AG09309 (cell line): ENCODE measurements at regions not wholly inside any gene's neighbourhood (a gene's known extent, or its start where the extent isn't known, plus 50 kb on each side); places are given as distances from the start of the nearest gene placed in this dataset.
A peak's percentile ranks its signal among the peaks of the same experiment; 100 is the strongest.
"Not testable (repeated sequence)": the region's sequence is repeated elsewhere in the genome, so short reads cannot be mapped to it uniquely, and the experiment has no call there.

Experiments
- DNase-seq: peaks from one replicate; pipeline ENCODE4 v3.0.0-alpha.2; 2010; ENCODE audit warnings: low read depth
- H3K4me3 ChIP-seq: 2 replicates; pipeline ENCODE4 v1.5.1; 2011; ENCODE audit warnings: mild to moderate bottlenecking, low read depth, low read length, moderate library complexity; ENCODE audit not compliant: control insufficient read depth
- CTCF ChIP-seq: IDR thresholded peaks from 2 replicates; pipeline ENCODE4 v1.5.1; 2011; ENCODE audit warnings: mild to moderate bottlenecking, low read depth, low read length, inconsistent platforms; ENCODE audit not compliant: insufficient read depth, control insufficient read depth; ENCODE audit errors: missing control alignments

GRCh38 chr13:98075048-98075447, 67.8 kb upstream of the FARP1 start:
- no peak overlapping the region for H3K4me3 ChIP-seq
- DNase-seq: no peak
- TF ChIP-seq CTCF: no peak

GRCh38 chr13:98076309-98076708, 66.6 kb upstream of the FARP1 start:
- H3K4me3 ChIP-seq: not testable (repeated sequence)

GRCh38 chr13:98080280-98080679, 62.6 kb upstream of the FARP1 start:
- DNase-seq: no peak
- no peak overlapping the region for H3K4me3 ChIP-seq
- TF ChIP-seq CTCF: no peak

More at GRCh38 chr13:98076309-98076708, 66.6 kb upstream of the FARP1 start:
- DNase-seq: not testable (repeated sequence)

GRCh38 chr13:98083507-98083906, 59.4 kb upstream of the FARP1 start:
- no peak overlapping the region for H3K4me3 ChIP-seq
- TF ChIP-seq CTCF: peak; percentile 9
- peak; percentile 91 for DNase-seq

- no peak for TF ChIP-seq CTCF
These were observed 59.0 kb upstream of the FARP1 start for GRCh38 chr13:98083936-98084335.

GRCh38 chr13:98089246-98089645, 53.6 kb upstream of the FARP1 start:
- peak; percentile 59 for DNase-seq
- TF ChIP-seq CTCF: no peak
- no peak overlapping the region for H3K4me3 ChIP-seq

More at GRCh38 chr13:98083936-98084335, 59.0 kb upstream of the FARP1 start:
- H3K4me3 ChIP-seq: no peak overlapping the region
- DNase-seq: no peak

- no peak overlapping the region for H3K4me3 ChIP-seq
- no peak for TF ChIP-seq CTCF
These were observed 50.0 kb upstream of the FARP1 start for GRCh38 chr13:98092888-98093287.

More at GRCh38 chr13:98092888-98093287, 50.0 kb upstream of the FARP1 start:
- no peak for DNase-seq
